ENCODE measurements at regions not wholly inside any gene's neighbourhood (a gene's known extent, or its start where the extent isn't known, plus 50 kb on each side); places are given as distances from the start of the nearest gene placed in this dataset.

DNA sequence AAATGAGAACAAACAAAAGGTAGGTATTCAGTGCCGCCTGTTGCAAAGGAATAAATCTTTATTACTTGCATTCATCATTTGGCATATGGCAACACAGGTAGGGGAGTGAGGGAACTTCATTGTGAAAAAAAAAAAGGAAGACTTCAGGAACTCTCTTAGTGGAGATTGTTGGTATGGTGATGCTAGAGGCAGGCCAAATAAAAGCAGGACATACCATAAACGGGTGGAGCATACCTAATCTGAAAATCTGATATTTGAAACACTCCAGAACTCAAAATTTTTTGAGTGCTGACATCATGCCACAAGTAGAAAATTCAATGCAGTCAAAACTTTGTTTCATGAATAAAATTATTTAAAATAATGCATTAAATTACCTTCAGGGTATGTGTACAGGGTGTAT, 425.8 kb upstream of the SYT4 start:
- DNase-seq (ENCODE audit: low read depth in 2 of 2), result no peak
- no peaks in the 10 kb centered on the region for H3K79me2 ChIP-seq (ENCODE audit: control insufficient read depth, insufficient read depth, low read length)
- H3K9ac ChIP-seq (ENCODE audit: insufficient read depth, low read length), result no peak overlapping the region
- no peaks in the 10 kb centered on the region for H4K20me1 ChIP-seq (ENCODE audit: control insufficient read depth, extremely low read depth, insufficient read depth, low read length)
- no peak overlapping the region for H3K4me2 ChIP-seq (ENCODE audit: extremely low read depth, insufficient read depth, low read length)
- no peaks in the 10 kb centered on the region for H3K36me3 ChIP-seq (ENCODE audit: control insufficient read depth, insufficient read depth, low read length)
- no peak overlapping the region for H2AFZ ChIP-seq (ENCODE audit: low read length)
- TF ChIP-seq EZH2 (IDR thresholded peaks at IDR 0.05; ENCODE audit: low read length, missing control alignments), result no peak
- TF ChIP-seq, protein P1, sequence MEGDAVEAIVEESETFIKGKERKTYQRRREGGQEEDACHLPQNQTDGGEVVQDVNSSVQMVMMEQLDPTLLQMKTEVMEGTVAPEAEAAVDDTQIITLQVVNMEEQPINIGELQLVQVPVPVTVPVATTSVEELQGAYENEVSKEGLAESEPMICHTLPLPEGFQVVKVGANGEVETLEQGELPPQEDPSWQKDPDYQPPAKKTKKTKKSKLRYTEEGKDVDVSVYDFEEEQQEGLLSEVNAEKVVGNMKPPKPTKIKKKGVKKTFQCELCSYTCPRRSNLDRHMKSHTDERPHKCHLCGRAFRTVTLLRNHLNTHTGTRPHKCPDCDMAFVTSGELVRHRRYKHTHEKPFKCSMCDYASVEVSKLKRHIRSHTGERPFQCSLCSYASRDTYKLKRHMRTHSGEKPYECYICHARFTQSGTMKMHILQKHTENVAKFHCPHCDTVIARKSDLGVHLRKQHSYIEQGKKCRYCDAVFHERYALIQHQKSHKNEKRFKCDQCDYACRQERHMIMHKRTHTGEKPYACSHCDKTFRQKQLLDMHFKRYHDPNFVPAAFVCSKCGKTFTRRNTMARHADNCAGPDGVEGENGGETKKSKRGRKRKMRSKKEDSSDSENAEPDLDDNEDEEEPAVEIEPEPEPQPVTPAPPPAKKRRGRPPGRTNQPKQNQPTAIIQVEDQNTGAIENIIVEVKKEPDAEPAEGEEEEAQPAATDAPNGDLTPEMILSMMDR (conservative IDR thresholded peaks at IDR 0.05 in 1 of 2, IDR thresholded peaks at IDR 0.05 in 1 of 2; ENCODE audit: low read depth in 1 of 2, low read length in 2 of 2), result no peak
- no peak overlapping the region for H3K4me3 ChIP-seq (replicated peaks in 1 of 4; ENCODE audit: control extremely low read depth in 1 of 4, insufficient read depth in 1 of 4, low read depth in 3 of 4, low read length in 4 of 4)
- no peaks in the 10 kb centered on the region for H3K27me3 ChIP-seq (ENCODE audit: control insufficient read depth, insufficient read depth, low read length)
- H3K27ac ChIP-seq (ENCODE audit: insufficient read depth, low read length), result no peak overlapping the region
- H3K4me1 ChIP-seq (ENCODE audit: control insufficient read depth, extremely low read depth, insufficient read depth, low read length), result no peaks in the 10 kb centered on the region
- no peaks in the 10 kb centered on the region for H3K9me3 ChIP-seq (ENCODE audit: control insufficient read depth, insufficient read depth, low read depth, low read length)

GRCh38 chr18:43705850-43706249, 428.6 kb upstream of the SYT4 start:
- Histone ChIP-seq H3K4me1 (ENCODE audit: control insufficient read depth, extremely low read depth, insufficient read depth, low read length) (no peaks in the 10 kb centered on the region), H3K9ac (ENCODE audit: insufficient read depth, low read length) (no peak overlapping the region), H3K4me3 (replicated peaks in 1 of 4; ENCODE audit: control extremely low read depth in 1 of 4, insufficient read depth in 1 of 4, low read depth in 3 of 4, low read length in 4 of 4) (no peak overlapping the region), H3K36me3 (ENCODE audit: control insufficient read depth, insufficient read depth, low read length) (no peaks in the 10 kb centered on the region), H2AFZ (ENCODE audit: low read length) (no peak overlapping the region), H3K27me3 (ENCODE audit: control insufficient read depth, insufficient read depth, low read length) (no peaks in the 10 kb centered on the region), H3K4me2 (ENCODE audit: extremely low read depth, insufficient read depth, low read length) (no peak overlapping the region), H4K20me1 (ENCODE audit: control insufficient read depth, extremely low read depth, insufficient read depth, low read length) (no peaks in the 10 kb centered on the region), H3K27ac (ENCODE audit: insufficient read depth, low read length) (no peak overlapping the region), H3K9me3 (ENCODE audit: control insufficient read depth, insufficient read depth, low read depth, low read length) (no peaks in the 10 kb centered on the region), H3K79me2 (ENCODE audit: control insufficient read depth, insufficient read depth, low read length) (no peaks in the 10 kb centered on the region)
- no peak for DNase-seq (ENCODE audit: low read depth in 2 of 2)
- TF ChIP-seq, protein P1 (conservative IDR thresholded peaks at IDR 0.05 in 1 of 2, IDR thresholded peaks at IDR 0.05 in 1 of 2; ENCODE audit: low read depth in 1 of 2, low read length in 2 of 2), result no peak
- TF ChIP-seq EZH2 (IDR thresholded peaks at IDR 0.05; ENCODE audit: low read length, missing control alignments), result no peak

- Histone ChIP-seq H3K27ac (ENCODE audit: insufficient read depth, low read length) (no peak overlapping the region), H3K9ac (ENCODE audit: insufficient read depth, low read length) (no peak overlapping the region), H3K4me3 (replicated peaks in 1 of 4; ENCODE audit: control extremely low read depth in 1 of 4, insufficient read depth in 1 of 4, low read depth in 3 of 4, low read length in 4 of 4) (no peak overlapping the region), H3K27me3 (ENCODE audit: control insufficient read depth, insufficient read depth, low read length) (no peaks in the 10 kb centered on the region), H3K4me2 (ENCODE audit: extremely low read depth, insufficient read depth, low read length) (no peak overlapping the region), H3K9me3 (ENCODE audit: control insufficient read depth, insufficient read depth, low read depth, low read length) (no peaks in the 10 kb centered on the region), H4K20me1 (ENCODE audit: control insufficient read depth, extremely low read depth, insufficient read depth, low read length) (no peaks in the 10 kb centered on the region), H2AFZ (ENCODE audit: low read length) (no peak overlapping the region), H3K4me1 (ENCODE audit: control insufficient read depth, extremely low read depth, insufficient read depth, low read length) (no peaks in the 10 kb centered on the region), H3K79me2 (ENCODE audit: control insufficient read depth, insufficient read depth, low read length) (no peaks in the 10 kb centered on the region), H3K36me3 (ENCODE audit: control insufficient read depth, insufficient read depth, low read length) (no peaks in the 10 kb centered on the region)
- no peak for DNase-seq (ENCODE audit: low read depth in 2 of 2)
- TF ChIP-seq, protein P1 (conservative IDR thresholded peaks at IDR 0.05 in 1 of 2, IDR thresholded peaks at IDR 0.05 in 1 of 2; ENCODE audit: low read depth in 1 of 2, low read length in 2 of 2), result no peak
- no peak for TF ChIP-seq EZH2 (IDR thresholded peaks at IDR 0.05; ENCODE audit: low read length, missing control alignments)
These were observed 432.8 kb upstream of the SYT4 start for GRCh38 chr18:43710135-43710534.
